ENCODE measurements at regions not wholly inside any gene's neighbourhood (a gene's known extent, or its start where the extent isn't known, plus 50 kb on each side); places are given as distances from the start of the nearest gene placed in this dataset.

GRCh38 chr11:81424822-81425221, 1308.8 kb downstream of the FAM181B start:
- no peak for DNase-seq (ENCODE audit: low read depth)

GRCh38 chr11:81422402-81422801, 1311.3 kb downstream of the FAM181B start:
- no peak for DNase-seq (ENCODE audit: low read depth)

- no peak for DNase-seq (ENCODE audit: low read depth)
These were observed 1312.3 kb downstream of the FAM181B start for GRCh38 chr11:81421251-81421860.

- DNase-seq (ENCODE audit: low read depth): no peak
These were observed 1312.9 kb downstream of the FAM181B start for GRCh38 chr11:81420668-81421250.

DNA sequence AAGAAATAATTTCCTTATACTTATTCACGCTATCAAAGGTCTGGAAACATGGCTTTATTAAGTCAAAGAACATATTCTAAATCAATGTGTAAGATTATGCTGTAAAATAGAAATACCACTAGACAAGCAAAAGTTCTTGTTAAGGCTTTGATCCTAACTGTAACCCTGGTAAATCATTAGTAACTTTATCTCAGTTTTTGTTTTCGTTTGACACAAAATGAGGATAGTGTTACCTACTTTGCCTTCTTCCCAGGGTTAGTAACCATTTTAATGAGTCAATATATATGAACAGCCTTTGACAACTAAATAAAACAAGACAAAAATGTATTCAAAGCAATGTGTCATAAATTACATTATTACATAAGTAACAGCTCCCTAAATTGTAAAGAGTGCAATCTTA, 1336.3 kb downstream of the FAM181B start:
- DNase-seq (ENCODE audit: low read depth): no peak

DNA sequence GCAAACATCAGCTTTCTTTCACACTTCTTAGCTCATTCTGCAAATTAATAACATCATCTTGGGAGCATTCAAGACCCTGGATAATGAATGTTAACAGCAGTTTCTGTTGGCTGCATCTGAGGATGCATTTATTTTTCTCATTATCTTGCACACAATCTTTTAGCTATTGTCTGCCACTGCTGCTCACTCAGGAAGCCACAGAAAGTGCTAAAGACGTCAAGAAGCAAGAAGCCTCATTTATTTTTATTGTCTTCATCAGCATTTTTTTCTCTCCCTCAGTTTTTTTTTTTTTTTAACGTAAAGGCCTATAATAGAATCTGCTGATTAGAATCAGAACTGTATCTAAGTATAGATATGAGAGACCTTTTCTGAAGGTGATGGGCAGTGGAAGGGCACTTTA, 1339.4 kb downstream of the FAM181B start:
- DNase-seq (ENCODE audit: low read depth): no peak

DNA sequence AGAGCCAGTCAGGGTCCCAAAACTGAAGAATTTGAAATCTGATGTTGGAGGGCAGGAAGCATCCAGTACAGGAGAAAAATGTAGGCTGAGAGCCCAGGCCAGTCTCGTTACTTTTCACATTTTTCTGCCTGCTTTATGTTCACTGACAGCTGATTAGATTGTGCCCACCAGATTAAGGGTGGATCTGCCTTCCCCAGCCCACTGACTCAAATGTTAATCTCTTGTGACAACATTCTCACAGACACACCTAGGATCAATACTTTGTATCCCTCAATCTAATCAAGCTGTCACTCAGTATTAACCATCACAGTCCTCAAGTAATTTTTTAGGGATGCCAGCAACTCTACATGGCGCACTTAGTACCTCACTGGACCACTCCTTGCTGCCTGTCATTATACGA, 1345.3 kb downstream of the FAM181B start:
- no peak for DNase-seq (ENCODE audit: low read depth)

DNA sequence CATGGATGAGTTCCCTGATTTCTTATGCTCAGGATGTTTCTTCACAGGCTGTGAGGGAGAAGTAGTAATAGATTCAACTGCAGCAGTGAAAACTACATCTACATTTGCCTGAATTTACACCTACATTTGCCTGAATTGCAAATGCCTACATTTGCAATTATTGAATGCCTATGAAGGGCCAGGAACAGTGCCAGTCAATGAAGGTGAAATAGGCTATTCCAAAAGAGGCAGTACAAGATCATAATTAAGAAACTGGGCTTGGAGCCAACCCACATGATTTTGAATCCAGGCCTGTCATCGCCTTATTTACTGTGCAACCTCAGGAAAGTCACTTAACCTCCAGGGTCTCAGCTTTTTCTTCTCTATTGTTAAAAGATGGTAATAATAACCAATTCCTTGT, 1353.3 kb downstream of the FAM181B start:
- DNase-seq (ENCODE audit: low read depth): no peak

DNA sequence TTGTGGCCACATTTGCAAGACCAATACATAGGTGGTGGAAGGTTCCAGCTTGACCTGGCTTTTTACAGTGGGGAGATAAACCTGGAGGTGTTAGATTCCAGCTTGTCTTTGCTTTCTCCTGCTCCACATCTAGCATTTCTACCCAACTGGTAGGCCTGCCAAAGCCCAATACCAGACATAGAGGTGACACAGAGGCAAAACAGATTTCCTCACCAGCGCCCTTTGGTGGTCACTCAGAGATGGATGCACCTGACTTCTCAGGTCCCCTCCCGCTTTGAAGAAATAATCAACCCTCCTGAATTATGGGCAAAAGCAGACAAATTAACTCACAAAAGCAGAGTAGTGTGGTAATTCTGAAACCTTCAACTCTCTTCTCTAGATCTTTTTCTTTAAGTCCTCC, 1356.2 kb downstream of the FAM181B start:
- DNase-seq (ENCODE audit: low read depth): no peak

DNA sequence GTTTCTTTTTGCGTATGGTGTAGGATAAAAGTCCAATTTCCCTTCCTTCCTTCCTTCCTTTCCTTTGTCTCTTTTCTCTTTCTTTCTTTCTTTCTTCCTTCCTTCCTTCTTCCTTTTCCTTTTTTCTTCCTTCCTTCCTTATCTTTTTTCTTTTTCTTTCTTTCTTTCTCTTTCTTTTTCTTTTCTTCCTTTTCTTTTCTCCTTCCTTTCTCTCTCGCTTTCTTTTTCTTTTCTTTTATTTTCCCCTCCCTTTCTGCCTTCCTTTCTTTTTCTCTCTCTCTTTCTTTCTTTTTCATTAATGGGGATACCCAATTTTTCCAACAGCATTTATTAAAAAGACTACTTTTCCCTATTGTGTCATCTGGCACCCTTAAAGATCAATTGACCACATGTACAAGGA, 1359.7 kb downstream of the FAM181B start:
- DNase-seq (ENCODE audit: low read depth): no peak

DNA sequence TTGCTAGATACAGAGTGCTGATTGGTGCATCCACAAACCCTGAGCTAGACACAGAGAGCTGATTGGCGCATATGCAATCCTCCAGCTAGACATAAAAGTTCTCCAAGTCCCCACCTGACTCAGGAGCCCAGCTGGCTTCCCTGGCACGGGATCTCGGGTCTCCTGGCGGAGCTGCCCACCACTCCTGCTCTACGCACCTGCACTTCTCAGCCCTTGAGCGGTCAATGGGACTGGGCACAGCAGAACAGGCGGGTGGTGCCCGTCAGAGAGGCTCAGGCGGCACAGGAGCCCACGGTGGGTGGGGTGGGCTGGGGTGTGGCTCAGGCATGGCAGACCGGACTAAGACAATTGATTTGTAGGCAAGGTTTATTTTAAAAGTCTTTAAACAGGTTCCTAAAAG, 1365.5 kb downstream of the FAM181B start:
- DNase-seq (ENCODE audit: low read depth): no peak

- DNase-seq (ENCODE audit: low read depth): no peak
These were observed 1368.2 kb downstream of the FAM181B start for GRCh38 chr11:81365496-81365895.

DNA sequence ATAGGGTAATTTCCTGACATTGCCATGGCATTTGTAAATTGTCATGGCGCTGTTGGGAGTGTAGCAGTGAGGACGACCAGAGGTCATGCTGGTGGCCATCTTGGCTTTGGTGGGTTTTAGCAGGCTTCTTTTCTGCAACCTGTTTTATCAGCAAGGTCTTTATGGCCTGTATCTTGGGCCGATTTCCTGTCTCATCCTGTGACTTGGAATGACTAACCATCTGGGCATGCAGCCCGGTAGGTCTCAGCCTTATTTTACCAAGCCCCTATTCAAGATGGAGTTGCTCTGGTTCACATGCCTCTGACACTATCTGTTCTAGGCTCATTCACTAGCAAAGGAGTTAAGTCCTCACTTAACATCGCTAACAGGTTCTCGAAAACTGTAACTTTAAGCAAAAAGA, 1374.2 kb downstream of the FAM181B start:
- DNase-seq (ENCODE audit: low read depth): no peak

- no peak for DNase-seq (ENCODE audit: low read depth)
These were observed 1388.1 kb downstream of the FAM181B start for GRCh38 chr11:81345609-81346008.

GRCh38 chr11:81342966-81343365, 1390.7 kb downstream of the FAM181B start:
- DNase-seq (ENCODE audit: low read depth): no peak

GRCh38 chr11:81340225-81340624, 1393.4 kb downstream of the FAM181B start:
- DNase-seq (ENCODE audit: low read depth): no peak

DNA sequence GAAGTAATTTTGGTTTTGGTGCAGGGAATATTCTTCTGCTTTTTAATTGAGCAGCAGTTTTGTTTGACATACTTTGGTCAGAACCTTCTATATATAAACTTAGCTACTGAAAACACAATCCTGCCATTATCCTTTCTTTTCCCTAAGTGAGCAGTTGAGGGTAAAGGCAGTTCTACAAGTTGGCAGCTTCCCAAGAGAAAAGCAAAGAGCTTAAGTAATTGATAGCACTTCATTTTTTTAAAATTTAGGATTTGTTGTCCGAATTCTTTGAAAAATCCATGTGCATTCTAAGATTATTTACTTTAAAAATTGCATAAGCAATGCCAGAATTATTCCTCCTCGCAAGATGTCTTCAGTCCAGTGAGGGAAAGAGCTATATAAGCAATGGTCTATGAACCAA, 1394.1 kb downstream of the FAM181B start:
- no peak for DNase-seq (ENCODE audit: low read depth)

DNA sequence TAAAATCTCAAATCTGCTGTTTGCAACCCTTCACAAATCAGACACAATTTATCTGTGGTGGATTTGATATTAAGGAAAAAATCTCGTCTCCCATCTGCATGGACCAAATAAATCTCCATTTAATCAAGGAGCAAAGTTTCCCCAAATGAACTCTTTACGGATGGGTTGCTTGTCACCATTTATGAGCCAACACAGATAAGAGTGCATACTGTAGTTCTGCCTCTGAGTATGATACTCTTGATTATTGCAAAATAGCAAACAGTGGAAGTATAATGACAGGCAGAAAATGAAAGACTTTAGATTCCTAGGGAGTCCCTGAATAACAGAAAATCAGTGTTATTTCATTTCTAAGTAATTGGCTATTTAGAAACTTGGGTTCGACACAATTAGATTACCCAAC, 1395.9 kb downstream of the FAM181B start:
- no peak for DNase-seq (ENCODE audit: low read depth)

- DNase-seq (ENCODE audit: low read depth): no peak
These were observed 1401.4 kb downstream of the FAM181B start for GRCh38 chr11:81332276-81332675.

- no peak for DNase-seq (ENCODE audit: low read depth)
These were observed 1401.9 kb downstream of the FAM181B start for GRCh38 chr11:81331611-81332235.

GRCh38 chr11:81331088-81331487, 1402.6 kb downstream of the FAM181B start:
- DNase-seq (ENCODE audit: low read depth): no peak

DNA sequence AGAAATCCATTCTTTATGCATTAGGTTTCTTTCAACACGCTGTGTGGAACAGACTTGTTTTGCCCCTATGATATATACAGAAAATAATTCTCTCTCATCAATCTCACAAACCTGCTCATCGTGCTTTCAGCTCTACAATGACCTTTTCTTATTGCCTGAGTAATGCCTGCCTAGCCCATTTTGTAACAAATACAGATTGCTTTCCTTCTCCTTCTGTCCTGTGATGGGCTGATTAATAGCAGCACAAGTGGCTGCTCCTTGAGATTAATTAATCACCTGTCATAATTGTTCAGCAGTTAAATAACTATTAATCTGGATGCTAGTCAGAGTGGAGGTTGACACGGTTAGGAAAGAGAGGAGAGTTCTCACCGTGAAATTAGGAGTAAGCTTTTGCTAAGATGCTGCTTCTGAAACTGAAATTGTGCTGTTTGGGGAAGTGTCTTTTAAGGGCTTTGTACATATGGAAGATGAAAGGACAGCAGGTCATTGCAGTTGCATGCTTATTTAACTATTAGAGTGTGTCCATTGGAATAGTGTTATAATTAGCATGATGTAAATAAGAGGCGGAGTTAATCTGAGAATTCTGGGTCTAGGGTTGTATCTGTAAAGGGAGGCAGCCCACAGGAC, 1430.5 kb downstream of the FAM181B start:
- no peak for DNase-seq (ENCODE audit: low read depth)

DNA sequence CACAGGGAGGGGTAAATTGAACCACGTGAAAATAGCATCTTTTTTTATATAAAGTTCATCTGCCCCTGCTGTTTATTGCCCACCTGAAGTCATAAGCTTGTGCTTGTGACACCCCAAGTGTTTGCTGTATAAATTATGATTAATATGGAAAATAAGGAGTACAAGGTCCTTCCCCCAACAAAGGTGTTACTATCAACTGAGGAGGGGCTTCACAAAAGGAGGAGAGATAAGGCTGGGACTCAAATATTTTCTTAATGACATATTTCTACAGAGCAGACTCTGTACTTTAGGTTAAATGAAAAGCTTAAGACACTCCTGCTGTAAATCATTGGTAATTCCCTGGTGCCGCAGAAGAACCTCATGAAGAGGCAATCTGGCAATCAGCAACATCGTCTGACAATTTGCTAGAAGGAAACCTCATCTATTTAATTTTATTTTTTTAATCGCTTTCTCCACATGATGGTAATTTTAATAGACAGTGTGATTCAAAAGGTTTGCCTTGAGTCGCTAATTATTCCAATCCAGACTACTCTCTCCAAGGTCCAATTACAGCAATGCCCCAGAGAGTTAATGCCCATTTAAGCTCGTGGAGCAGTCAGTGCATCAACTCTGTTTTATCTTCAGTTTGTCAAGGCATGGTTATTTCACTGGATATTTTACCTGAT, 1432.4 kb downstream of the FAM181B start:
- DNase-seq (ENCODE audit: low read depth): no peak
